H7 (cell line): ENCODE measurements at regions not wholly inside any gene's neighbourhood (a gene's known extent, or its start where the extent isn't known, plus 50 kb on each side); places are given as distances from the start of the nearest gene placed in this dataset.

Experiments used
- DNase-seq: peaks from one replicate; pipeline ENCODE4 v3.0.0; 2012
- H3K27me3 ChIP-seq: 2 replicates; pipeline ENCODE4 v1.6.0; 2011; ENCODE audit warnings: mild to moderate bottlenecking, low read length; ENCODE audit not compliant: control insufficient read depth, insufficient read depth
- H3K36me3 ChIP-seq: replicated peaks from 2 replicates; pipeline ENCODE4 v1.5.1; 2011; ENCODE audit warnings: low read length; ENCODE audit not compliant: control insufficient read depth, insufficient read depth
- H3K4me3 ChIP-seq: 2 replicates; pipeline ENCODE4 v1.5.1; 2011; ENCODE audit warnings: low read depth, mild to moderate bottlenecking, control low read depth, low read length, moderate library complexity; ENCODE audit not compliant: insufficient read depth

DNA sequence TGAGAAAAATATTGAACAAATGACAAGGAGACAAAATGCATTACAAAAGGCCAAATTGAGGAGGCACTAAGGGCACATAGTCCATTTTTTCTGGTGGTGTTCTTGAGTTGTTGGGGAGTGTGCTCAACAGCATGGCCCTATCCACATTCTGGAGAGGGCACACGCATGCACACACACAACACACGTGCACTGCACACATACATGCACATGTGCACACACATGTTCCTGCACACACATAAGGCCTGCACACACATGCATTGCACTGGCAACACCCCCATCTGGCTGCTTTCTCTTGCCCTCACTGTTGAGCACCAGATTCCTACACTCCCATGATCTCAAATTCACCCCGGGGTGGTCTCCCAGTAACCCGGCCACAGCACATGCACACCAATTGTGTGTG, 659.2 kb upstream of the RAB6C start:
- Histone ChIP-seq H3K36me3 (no peaks in the 10 kb centered on the region), H3K4me3 (no peak overlapping the region), H3K27me3 (no peaks in the 10 kb centered on the region)
- no peak for DNase-seq

DNA sequence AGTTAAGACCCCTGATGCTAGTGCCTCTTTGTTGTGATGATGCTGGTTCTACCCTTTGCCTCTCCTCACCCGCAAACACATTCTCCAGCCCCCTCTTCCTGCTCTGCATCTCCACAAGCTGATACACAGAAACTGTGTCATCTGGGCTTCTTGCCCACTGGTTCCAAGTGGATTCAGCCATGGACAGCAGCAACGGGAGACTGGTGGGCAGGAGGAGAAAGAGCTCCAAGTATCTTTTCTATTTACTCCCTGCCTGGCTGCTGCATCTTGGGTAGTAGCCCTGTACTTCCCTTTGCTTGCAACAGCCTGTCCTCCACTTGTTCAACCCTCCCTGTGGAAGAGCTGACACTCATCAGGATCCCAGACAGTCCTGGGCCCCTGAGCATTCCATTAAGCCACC, 655.1 kb upstream of the RAB6C start:
- no peak for DNase-seq
- no peaks in the 10 kb centered on the region for H3K36me3 ChIP-seq
- H3K4me3 ChIP-seq = no peak overlapping the region
- H3K27me3 ChIP-seq = no peaks in the 10 kb centered on the region

DNA sequence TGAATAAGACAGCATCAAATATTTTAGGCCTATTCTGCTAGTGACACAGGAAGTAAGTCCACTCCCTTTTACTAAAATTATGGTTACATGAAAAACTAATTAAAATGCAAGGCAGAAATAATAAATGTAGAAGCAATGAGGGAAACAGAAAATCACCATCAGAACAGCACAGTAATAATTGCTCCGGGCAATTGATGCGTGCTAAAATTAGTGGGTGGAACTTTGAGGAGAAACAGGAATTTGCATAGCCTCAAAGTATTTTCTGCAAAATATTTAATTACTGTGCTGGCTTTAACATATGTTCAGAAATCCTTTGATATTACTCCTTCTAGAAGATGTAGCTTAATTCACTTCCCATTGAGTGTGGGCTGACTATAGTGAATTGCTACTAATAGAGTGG, 654.3 kb upstream of the RAB6C start:
- H3K4me3 ChIP-seq = no peak overlapping the region
- no peak for DNase-seq
- no peaks in the 10 kb centered on the region for H3K27me3 ChIP-seq
- no peaks in the 10 kb centered on the region for H3K36me3 ChIP-seq

DNA sequence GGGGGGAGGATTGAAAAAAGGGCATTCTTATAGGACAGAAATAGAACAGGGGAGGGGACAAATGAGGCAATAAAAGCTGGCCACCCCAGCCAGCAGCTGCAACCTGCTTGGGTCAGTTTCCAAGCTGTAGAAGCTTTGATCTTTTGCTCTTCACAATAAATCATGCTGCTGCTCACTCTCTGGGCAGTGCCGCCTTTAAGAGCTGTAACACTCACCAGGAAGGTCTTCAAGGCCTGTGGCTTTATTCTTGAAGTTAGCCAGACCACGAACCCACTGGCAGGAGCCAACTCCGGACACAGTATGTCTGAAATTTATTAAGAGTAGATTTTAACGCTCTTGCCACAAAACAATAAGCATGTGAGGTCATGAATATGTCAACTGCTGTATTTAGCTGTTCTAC, 649.9 kb upstream of the RAB6C start:
- no peak for DNase-seq
- no peaks in the 10 kb centered on the region for H3K27me3 ChIP-seq

DNA sequence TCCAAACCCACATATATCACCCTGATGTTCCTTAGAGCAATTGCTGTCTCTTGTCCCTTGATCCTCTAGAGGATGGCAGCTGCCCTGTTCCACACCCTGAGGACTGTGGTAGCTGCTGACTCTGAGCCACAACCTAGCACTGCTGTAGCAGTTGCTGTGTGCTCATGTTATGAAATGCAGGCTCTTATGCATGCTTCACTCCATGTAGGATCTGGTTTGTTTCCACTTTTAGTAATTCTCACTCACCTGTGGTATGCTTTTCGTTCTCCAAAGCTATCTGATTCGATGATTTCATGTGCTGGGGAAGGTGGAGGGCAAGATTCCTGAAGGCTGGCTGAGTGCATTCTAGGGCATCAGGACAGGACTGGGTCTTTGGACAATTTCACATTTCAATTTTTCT, 649.0 kb upstream of the RAB6C start:
- Histone ChIP-seq H3K27me3 (no peaks in the 10 kb centered on the region), H3K36me3 (no peaks in the 10 kb centered on the region), H3K4me3 (no peak overlapping the region)
- no peak for DNase-seq

More for the DNA sequence above, 649.9 kb upstream of the RAB6C start:
- Histone ChIP-seq H3K4me3 (no peak overlapping the region), H3K36me3 (no peaks in the 10 kb centered on the region)

DNA sequence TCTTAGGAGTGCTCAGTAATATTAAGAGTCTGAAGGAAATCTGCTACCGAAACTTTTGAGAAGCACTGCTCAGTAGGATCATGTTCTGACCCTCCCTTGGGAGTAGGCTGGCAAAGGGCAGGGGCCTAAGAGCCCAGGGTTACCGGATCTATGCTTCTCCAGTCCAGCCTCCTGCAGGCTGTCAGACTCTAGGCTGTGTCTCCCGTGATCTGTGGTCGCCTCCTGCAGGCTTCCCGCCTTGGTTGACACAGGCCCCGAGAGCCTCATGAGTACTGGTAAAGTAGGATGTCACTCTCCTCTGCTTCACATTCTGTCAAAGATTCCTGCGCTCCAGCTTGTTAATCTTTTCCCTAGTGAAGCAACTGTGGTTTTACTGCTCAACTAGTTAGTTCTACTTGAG, 647.8 kb upstream of the RAB6C start:
- Histone ChIP-seq H3K27me3 (no peaks in the 10 kb centered on the region), H3K4me3 (no peak overlapping the region), H3K36me3 (no peaks in the 10 kb centered on the region)
- DNase-seq = peak; percentile 54

DNA sequence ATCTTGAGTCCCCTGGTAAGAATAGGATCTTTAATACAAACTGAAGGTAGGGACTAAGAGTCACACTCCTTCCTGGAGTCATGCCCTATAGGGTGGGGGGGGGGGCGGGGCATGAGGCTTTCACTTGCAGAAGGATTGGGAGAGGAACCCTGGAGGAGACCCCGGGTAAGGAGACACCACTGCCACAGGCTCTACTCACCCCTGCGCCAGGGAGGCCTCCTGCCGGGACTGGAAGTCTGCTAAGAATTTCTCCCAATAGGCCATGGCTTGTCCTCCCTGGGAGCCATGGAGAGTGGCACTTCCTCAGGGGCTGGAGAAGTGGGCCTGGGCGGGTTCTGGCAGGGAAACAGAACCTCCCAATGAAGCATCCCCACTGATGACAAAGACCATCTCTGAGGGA, 645.3 kb upstream of the RAB6C start:
- Histone ChIP-seq H3K27me3 (no peaks in the 10 kb centered on the region), H3K4me3 (no peak overlapping the region)
- peak; percentile 55 for DNase-seq

DNA sequence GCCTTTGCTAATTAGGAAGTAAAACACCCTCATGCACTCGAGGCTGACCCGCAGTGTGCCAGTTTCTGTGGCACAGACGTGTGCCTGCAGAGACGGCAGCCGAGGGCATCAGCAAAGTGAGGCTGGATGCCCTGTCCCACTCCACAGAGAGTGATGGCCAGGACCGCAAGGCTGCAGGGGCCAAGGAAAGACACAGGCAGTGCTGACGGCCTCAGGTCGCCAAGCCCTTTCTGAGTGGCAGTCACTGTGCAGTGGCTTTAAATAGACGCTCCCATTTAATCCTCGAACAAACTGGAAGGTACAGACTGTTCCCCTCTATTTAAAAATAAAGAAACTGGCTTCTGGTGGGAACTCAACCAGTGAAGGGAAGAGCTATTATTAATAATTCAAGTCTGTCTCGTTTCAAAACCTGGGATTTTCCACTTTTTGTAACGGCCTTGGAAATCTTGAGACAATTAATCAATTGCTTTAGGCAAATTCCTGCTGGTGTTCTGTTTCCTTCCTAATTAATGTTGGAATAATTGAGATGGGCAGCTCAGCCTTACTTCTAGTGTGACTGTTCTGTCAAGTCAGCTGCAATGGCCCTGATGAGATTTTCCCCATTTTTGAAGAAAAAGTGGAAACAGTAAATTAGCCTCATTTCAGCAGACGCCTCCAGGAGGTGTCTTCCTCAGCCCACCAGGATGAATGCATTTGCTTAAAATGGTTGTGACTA, 644.6 kb upstream of the RAB6C start:
- DNase-seq = no peak
- no peak overlapping the region for H3K4me3 ChIP-seq
- H3K36me3 ChIP-seq = no peaks in the 10 kb centered on the region
- H3K27me3 ChIP-seq = no peaks in the 10 kb centered on the region

More for the DNA sequence above, 645.3 kb upstream of the RAB6C start:
- no peaks in the 10 kb centered on the region for H3K36me3 ChIP-seq

DNA sequence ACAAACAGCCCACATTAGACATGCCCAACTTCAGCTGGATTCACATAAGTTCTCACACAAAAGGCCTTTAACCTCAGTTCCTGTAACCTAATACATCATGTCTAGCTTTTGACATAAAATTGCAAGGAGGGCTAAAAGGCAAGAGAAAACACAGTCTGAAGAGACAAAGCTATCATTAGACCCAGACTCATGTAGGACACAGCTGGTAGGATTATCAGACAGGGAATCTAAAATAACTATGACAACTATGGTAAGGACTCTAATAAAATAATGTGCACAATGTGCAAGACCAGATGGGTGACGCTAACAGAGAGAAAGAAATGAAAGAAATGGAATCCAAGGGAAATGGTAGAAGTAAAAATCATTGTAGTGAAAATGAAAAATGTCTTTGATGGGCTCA, 643.2 kb upstream of the RAB6C start:
- Histone ChIP-seq H3K4me3 (no peak overlapping the region), H3K36me3 (no peaks in the 10 kb centered on the region), H3K27me3 (no peaks in the 10 kb centered on the region)
- no peak for DNase-seq

DNA sequence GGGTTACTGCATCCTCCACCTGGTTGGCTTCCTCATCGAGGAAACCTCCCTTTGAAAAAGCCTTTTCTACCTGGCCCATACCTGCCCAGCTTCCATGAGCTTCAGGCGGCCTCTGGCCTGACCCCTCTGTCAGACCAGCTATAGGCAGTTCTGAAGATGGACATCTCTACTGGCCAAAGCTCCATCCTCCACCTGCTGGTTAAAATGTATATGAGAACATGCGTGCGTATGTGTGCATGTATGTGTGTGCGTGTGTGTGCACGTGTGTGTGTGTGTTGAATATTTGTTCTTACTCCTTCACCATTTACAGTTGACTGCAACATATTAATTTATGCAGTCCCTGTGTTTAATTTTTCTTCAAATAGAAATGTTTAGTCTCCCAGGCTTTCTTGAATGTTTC, 642.4 kb upstream of the RAB6C start:
- no peaks in the 10 kb centered on the region for H3K27me3 ChIP-seq
- H3K36me3 ChIP-seq = no peaks in the 10 kb centered on the region
- no peak for DNase-seq
- H3K4me3 ChIP-seq = no peak overlapping the region

DNA sequence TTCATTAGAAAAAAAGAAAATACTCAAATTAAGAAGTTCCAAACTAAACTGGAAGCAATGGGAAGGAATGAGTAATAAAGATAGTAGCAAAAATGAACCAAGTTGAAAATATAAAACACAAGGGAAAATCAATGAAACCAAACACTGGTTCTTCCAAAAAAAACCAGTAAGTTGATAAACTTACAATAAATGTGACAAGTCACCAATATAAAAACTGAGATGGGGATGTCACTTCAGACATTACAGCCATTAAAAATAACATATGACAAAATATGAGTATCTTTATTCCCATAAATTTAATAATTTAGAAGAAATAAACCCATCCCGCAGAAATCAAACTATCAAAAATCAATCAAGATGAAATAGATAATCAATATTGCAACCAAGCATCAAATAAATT, 633.9 kb upstream of the RAB6C start:
- Histone ChIP-seq H3K4me3 (no peak overlapping the region), H3K27me3 (no peaks in the 10 kb centered on the region; the same call in 1 of the 2 replicates), H3K36me3 (no peaks in the 10 kb centered on the region)
- DNase-seq = no peak

DNA sequence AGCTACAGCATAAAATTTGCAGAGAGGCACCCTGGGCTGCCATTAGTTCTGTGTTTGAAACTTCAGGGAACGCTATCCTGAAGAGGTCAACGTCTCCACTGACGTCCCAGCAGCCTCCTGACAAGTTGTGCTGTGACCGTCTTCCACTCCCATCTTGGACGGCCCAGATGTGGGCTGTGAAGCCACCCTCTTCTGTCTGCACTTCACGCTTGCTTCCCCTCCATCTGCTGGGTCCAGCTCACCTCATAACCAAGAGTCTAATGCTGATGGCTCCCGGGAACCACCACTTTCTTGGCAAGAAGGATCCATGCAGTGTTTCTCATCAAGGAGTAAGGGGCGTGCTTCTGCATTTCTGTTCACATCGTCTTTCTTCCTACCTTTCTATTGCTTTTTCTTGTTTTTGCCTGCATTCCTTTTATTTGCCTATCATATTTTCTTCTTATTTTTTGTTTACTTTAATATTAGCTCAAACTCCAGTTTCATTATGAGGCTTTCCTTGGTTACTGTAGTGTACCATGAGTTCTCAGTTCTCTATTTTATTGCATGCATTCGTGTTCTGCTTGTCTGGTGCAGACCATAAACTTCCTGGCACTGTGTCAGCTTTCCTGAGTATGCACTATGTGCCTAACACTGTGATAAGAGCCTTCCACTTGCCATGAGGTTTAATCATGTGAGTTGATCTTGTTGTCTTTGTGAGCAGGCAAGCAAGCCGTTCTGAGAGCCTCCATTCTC, 631.8 kb upstream of the RAB6C start:
- Histone ChIP-seq H3K36me3 (no peaks in the 10 kb centered on the region), H3K4me3 (no peak overlapping the region), H3K27me3 (no peaks in the 10 kb centered on the region; the same call in 1 of the 2 replicates)
- DNase-seq = no peak

DNA sequence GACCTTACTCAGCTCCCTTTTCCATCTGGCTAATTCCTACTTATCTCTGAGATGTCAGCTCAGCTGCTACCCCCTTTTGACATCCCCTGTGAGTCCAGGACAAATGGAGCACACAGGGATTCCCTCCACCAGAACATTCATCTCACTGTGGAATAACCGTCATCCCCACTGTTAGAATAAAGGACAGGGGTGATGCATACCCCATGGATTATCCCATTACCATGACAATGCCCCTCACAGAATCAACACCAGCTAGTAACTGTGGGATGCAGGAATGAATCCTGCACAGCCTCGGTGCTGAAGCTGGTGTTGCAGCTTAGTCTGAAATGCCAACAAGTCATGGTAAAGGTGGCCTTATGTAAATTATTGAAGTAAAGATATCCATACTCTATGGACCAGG, 624.8 kb upstream of the RAB6C start:
- Histone ChIP-seq H3K36me3 (no peaks in the 10 kb centered on the region), H3K4me3 (no peak overlapping the region), H3K27me3 (no peaks in the 10 kb centered on the region)
- no peak for DNase-seq

DNA sequence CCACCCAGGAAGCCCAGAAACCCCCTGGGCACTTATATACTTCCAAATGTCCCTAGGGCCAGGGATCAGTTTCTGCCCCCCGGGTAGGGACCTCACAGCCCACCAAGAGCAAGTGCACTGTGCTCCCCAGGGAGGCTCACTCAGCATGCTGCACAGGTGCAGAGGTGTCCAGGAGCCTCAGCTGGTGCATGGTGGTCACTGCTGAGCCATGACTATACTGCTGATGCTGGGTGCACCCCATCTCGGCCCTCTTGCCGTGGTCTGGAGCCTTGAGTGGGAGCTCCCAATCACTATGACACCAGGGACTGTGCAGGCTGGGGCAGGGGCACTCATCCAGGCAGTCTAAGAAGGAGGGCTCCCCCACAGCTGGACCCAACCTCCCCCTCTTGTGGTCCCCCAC, 617.8 kb upstream of the RAB6C start:
- H3K27me3 ChIP-seq = no peaks in the 10 kb centered on the region
- DNase-seq = no peak
- no peak overlapping the region for H3K4me3 ChIP-seq
- H3K36me3 ChIP-seq = no peaks in the 10 kb centered on the region

DNA sequence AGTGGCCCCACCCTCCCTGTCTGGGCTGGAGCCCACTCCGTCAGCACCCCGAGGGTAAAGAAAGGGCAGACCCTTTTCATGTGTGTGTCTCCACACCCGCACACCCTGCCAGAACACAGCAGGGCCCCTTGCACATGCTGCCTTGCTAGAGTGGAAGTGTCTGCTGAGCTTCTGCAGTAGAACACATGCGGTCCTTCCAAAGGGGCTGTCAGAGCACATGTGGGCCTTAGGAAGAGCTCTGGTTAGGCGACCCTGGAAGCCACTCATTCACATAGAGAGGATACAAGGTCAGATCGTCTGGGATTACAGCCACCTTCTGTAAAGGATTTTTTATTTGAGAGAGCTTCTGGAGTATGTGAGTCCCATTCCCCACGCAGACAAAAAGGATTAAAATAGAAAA, 613.2 kb upstream of the RAB6C start:
- no peaks in the 10 kb centered on the region for H3K27me3 ChIP-seq
- H3K4me3 ChIP-seq = no peak overlapping the region
- no peak for DNase-seq
- H3K36me3 ChIP-seq = no peaks in the 10 kb centered on the region
